Ammon's horn (tissue), 1 donor: ENCODE measurements at regions not wholly inside any gene's neighbourhood (a gene's known extent, or its start where the extent isn't known, plus 50 kb on each side); places are given as distances from the start of the nearest gene placed in this dataset.

ENCODE experiments used
- DNase-seq: peaks from one replicate; pipeline ENCODE4 v3.0.0-alpha.2; 2016; ENCODE audit warnings: low spot score

- peak; percentile 38 for DNase-seq
These were observed 84.8 kb upstream of the COL13A1 start for GRCh38 chr10:69716711-69717560.

- DNase-seq: no peak
These were observed 82.8 kb upstream of the COL13A1 start for GRCh38 chr10:69718951-69719350.

GRCh38 chr10:69721690-69722310 lies 79.9 kb upstream of the COL13A1 start:
- DNase-seq: no peak

GRCh38 chr10:69723653-69724052 lies 78.1 kb upstream of the COL13A1 start:
- DNase-seq: no peak

GRCh38 chr10:69726850-69727249 lies 74.9 kb upstream of the COL13A1 start:
- no peak for DNase-seq

GRCh38 chr10:69728335-69728870 lies 73.3 kb upstream of the COL13A1 start:
- DNase-seq: no peak

GRCh38 chr10:69729326-69730048 lies 72.2 kb upstream of the COL13A1 start:
- no peak for DNase-seq

- peak; percentile 48 for DNase-seq
These were observed 71.2 kb upstream of the COL13A1 start for GRCh38 chr10:69730251-69731156.

- no peak for DNase-seq
These were observed 70.5 kb upstream of the COL13A1 start for GRCh38 chr10:69731184-69731583.

GRCh38 chr10:69731698-69732097 lies 70.0 kb upstream of the COL13A1 start:
- DNase-seq: no peak

GRCh38 chr10:69732147-69732825 lies 69.4 kb upstream of the COL13A1 start:
- DNase-seq: no peak

- DNase-seq: no peak
These were observed 68.9 kb upstream of the COL13A1 start for GRCh38 chr10:69732826-69733150.

- no peak for DNase-seq
These were observed 67.9 kb upstream of the COL13A1 start for GRCh38 chr10:69733791-69734261.

GRCh38 chr10:69734416-69734796 lies 67.3 kb upstream of the COL13A1 start:
- DNase-seq: no peak

GRCh38 chr10:69734797-69735468 lies 66.8 kb upstream of the COL13A1 start:
- no peak for DNase-seq

GRCh38 chr10:69736886-69737641 lies 64.6 kb upstream of the COL13A1 start:
- DNase-seq: no peak

GRCh38 chr10:69738071-69738470 lies 63.6 kb upstream of the COL13A1 start:
- DNase-seq: no peak

GRCh38 chr10:69738858-69739435 lies 62.8 kb upstream of the COL13A1 start:
- DNase-seq: no peak

GRCh38 chr10:69739634-69740033 lies 62.1 kb upstream of the COL13A1 start:
- no peak for DNase-seq
